ENCODE measurements at regions not wholly inside any gene's neighbourhood (a gene's known extent, or its start where the extent isn't known, plus 50 kb on each side); places are given as distances from the start of the nearest gene placed in this dataset.

- TF ChIP-seq, protein P1, sequence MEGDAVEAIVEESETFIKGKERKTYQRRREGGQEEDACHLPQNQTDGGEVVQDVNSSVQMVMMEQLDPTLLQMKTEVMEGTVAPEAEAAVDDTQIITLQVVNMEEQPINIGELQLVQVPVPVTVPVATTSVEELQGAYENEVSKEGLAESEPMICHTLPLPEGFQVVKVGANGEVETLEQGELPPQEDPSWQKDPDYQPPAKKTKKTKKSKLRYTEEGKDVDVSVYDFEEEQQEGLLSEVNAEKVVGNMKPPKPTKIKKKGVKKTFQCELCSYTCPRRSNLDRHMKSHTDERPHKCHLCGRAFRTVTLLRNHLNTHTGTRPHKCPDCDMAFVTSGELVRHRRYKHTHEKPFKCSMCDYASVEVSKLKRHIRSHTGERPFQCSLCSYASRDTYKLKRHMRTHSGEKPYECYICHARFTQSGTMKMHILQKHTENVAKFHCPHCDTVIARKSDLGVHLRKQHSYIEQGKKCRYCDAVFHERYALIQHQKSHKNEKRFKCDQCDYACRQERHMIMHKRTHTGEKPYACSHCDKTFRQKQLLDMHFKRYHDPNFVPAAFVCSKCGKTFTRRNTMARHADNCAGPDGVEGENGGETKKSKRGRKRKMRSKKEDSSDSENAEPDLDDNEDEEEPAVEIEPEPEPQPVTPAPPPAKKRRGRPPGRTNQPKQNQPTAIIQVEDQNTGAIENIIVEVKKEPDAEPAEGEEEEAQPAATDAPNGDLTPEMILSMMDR (IDR thresholded peaks at IDR 0.05; ENCODE audit: poor library complexity): no peak
- TF ChIP-seq EZH2phosphoT487 (IDR thresholded peaks at IDR 0.05; ENCODE audit: low read depth, severe bottlenecking, unreplicated experiment): no peak
- TF ChIP-seq EZH2 (IDR thresholded peaks at IDR 0.05; ENCODE audit: borderline replicate concordance): no peak
Measured at GRCh38 chr2:2696325-2696724, 365.2 kb upstream of the MYT1L start.
